HAP-1 (cell line): ENCODE measurements at regions not wholly inside any gene's neighbourhood (a gene's known extent, or its start where the extent isn't known, plus 50 kb on each side); places are given as distances from the start of the nearest gene placed in this dataset.
"Not testable (repeated sequence)": the region's sequence is repeated elsewhere in the genome, so short reads cannot be mapped to it uniquely, and the experiment has no call there.

Experiments
- DNase-seq, 2 experiments: peaks; one replicate each; pipeline ENCODE4 v3.0.0-alpha.2; 2016 to 2020; ENCODE audit warnings: low spot score in 2 of 2
- H3K27me3 ChIP-seq: fragments of 250-450 bp; sonication (Bioruptor Pico); 2 replicates; pipeline ENCODE4 v1.5.1; 2020; ENCODE audit warnings: low read depth, mild to moderate bottlenecking, moderate library complexity
- H3K36me3 ChIP-seq: fragments of 250-450 bp; sonication (Bioruptor Pico); replicated peaks from 2 replicates; pipeline ENCODE4 v1.5.1; 2020; ENCODE audit warnings: mild to moderate bottlenecking
- H3K4me1 ChIP-seq: fragments of 250-450 bp; sonication (Bioruptor Pico); 2 replicates; pipeline ENCODE4 v1.5.1; 2020; ENCODE audit warnings: mild to moderate bottlenecking
- H3K4me3 ChIP-seq: fragments of 250-450 bp; sonication (Bioruptor Pico); 2 replicates; pipeline ENCODE4 v1.5.1; 2020; ENCODE audit warnings: mild to moderate bottlenecking, moderate library complexity
- H3K9me3 ChIP-seq: fragments of 250-450 bp; sonication (Bioruptor Pico); 2 replicates; pipeline ENCODE4 v1.5.1; 2020; ENCODE audit warnings: mild to moderate bottlenecking, moderate library complexity
- in situ Hi-C: fragments of 300-500 bp; cut with MboI; formaldehyde crosslinking; loops from 3 replicates; pipeline ENCODE4 v1.14.3; 2020; ENCODE audit warnings: low sequenced_read_pairs, inconsistent platforms, mixed read lengths

GRCh38 chr12:131285905-131286295, 332.2 kb downstream of the ADGRD1 start:
- in situ Hi-C loops, DNase-seq, H3K9me3 ChIP-seq, H3K27me3 ChIP-seq, H3K4me3 ChIP-seq, H3K36me3 ChIP-seq, H3K4me1 ChIP-seq: not testable (repeated sequence)

- not testable (repeated sequence) for H3K27me3 ChIP-seq
Measured at GRCh38 chr12:131286301-131286700, 332.6 kb downstream of the ADGRD1 start.

GRCh38 chr12:131287015-131287937, 333.6 kb downstream of the ADGRD1 start:
- Histone ChIP-seq H3K27me3 (no peaks in the 10 kb centered on the region), H3K36me3 (no peaks in the 10 kb centered on the region), H3K4me3 (no peak overlapping the region), H3K9me3 (no peaks in the 10 kb centered on the region), H3K4me1 (no peaks in the 10 kb centered on the region)
- in situ Hi-C loops, result no loop called here
- DNase-seq, result no peak

More at GRCh38 chr12:131286301-131286700, 332.6 kb downstream of the ADGRD1 start:
- DNase-seq, H3K36me3 ChIP-seq, H3K4me3 ChIP-seq, in situ Hi-C loops, H3K4me1 ChIP-seq, H3K9me3 ChIP-seq: not testable (repeated sequence)

GRCh38 chr12:131287938-131288764, 334.4 kb downstream of the ADGRD1 start:
- Histone ChIP-seq H3K4me3 (no peak overlapping the region), H3K36me3 (no peaks in the 10 kb centered on the region), H3K9me3 (no peaks in the 10 kb centered on the region), H3K27me3 (no peaks in the 10 kb centered on the region), H3K4me1 (no peaks in the 10 kb centered on the region)
- no peak for DNase-seq
- in situ Hi-C loops, result no loop called here

- H3K4me1 ChIP-seq, H3K27me3 ChIP-seq, H3K36me3 ChIP-seq, in situ Hi-C loops, DNase-seq, H3K9me3 ChIP-seq, H3K4me3 ChIP-seq: not testable (repeated sequence)
Measured at GRCh38 chr12:131288765-131289695, 335.3 kb downstream of the ADGRD1 start.

GRCh38 chr12:131289807-131290206, 336.1 kb downstream of the ADGRD1 start:
- H3K9me3 ChIP-seq, H3K4me3 ChIP-seq, in situ Hi-C loops, H3K36me3 ChIP-seq, DNase-seq, H3K27me3 ChIP-seq, H3K4me1 ChIP-seq: not testable (repeated sequence)

GRCh38 chr12:131290255-131290959, 336.7 kb downstream of the ADGRD1 start:
- H3K4me3 ChIP-seq, result no peak overlapping the region
- H3K36me3 ChIP-seq, result no peaks in the 10 kb centered on the region
- H3K9me3 ChIP-seq, result no peaks in the 10 kb centered on the region
- no peaks in the 10 kb centered on the region for H3K27me3 ChIP-seq
- no peak for DNase-seq
- in situ Hi-C loops, result no loop called here
- H3K4me1 ChIP-seq, result no peaks in the 10 kb centered on the region

- in situ Hi-C loops, DNase-seq, H3K4me3 ChIP-seq, H3K4me1 ChIP-seq, H3K36me3 ChIP-seq, H3K9me3 ChIP-seq, H3K27me3 ChIP-seq: not testable (repeated sequence)
Measured at GRCh38 chr12:131293071-131294015, 339.6 kb downstream of the ADGRD1 start.

- H3K36me3 ChIP-seq, in situ Hi-C loops, H3K9me3 ChIP-seq, H3K4me3 ChIP-seq, H3K27me3 ChIP-seq, DNase-seq, H3K4me1 ChIP-seq: not testable (repeated sequence)
Measured at GRCh38 chr12:131294716-131295115, 341.0 kb downstream of the ADGRD1 start.

GRCh38 chr12:131295117-131295516, 341.4 kb downstream of the ADGRD1 start:
- H3K36me3 ChIP-seq, H3K4me3 ChIP-seq, DNase-seq, H3K27me3 ChIP-seq, in situ Hi-C loops, H3K9me3 ChIP-seq, H3K4me1 ChIP-seq: not testable (repeated sequence)

GRCh38 chr12:131295559-131295958, 341.9 kb downstream of the ADGRD1 start:
- H3K36me3 ChIP-seq, in situ Hi-C loops, DNase-seq: not testable (repeated sequence)

GRCh38 chr12:131296136-131296535, 342.4 kb downstream of the ADGRD1 start:
- H3K36me3 ChIP-seq, H3K4me1 ChIP-seq, H3K9me3 ChIP-seq, DNase-seq, H3K27me3 ChIP-seq, H3K4me3 ChIP-seq, in situ Hi-C loops: not testable (repeated sequence)

More at GRCh38 chr12:131295559-131295958, 341.9 kb downstream of the ADGRD1 start:
- not testable (repeated sequence) for H3K4me3 ChIP-seq, H3K4me1 ChIP-seq, H3K9me3 ChIP-seq, H3K27me3 ChIP-seq
